Activated naive CD4-positive, alpha-beta T cell treated with anti-CD3 and anti-CD28 coated beads, Interleukin-2, amount 50 U/mL, for 72 hours (primary cell): ENCODE measurements at regions not wholly inside any gene's neighbourhood (a gene's known extent, or its start where the extent isn't known, plus 50 kb on each side); places are given as distances from the start of the nearest gene placed in this dataset.
"Not testable (repeated sequence)": the region's sequence is repeated elsewhere in the genome, so short reads cannot be mapped to it uniquely, and the experiment has no call there.

Experiments used
- ATAC-seq, 2 donors: fragments of 150-1000 bp; cut with Tn5 transposase; 2 replicates each; pipeline ENCODE4 v1.10.0; 2021; ENCODE audit warnings: mild to moderate bottlenecking in 2 of 2, moderate library complexity in 2 of 2
- DNase-seq, 2 donors: peaks; one replicate each; pipeline ENCODE4 v3.0.0; 2021 to 2022; ENCODE audit warnings: low spot score in 2 of 2
- H3K27ac Mint-ChIP-seq, 2 donors: one replicate each; pipeline ENCODE4 v1.8.0; 2022; ENCODE audit warnings: mild to moderate bottlenecking in 2 of 2, mixed read lengths in 2 of 2
- H3K36me3 Mint-ChIP-seq, 2 donors: one replicate each; pipeline ENCODE4 v1.8.0; 2022; ENCODE audit warnings: mixed read lengths in 2 of 2
- H3K9me3 Mint-ChIP-seq, 2 donors: one replicate each; pipeline ENCODE4 v1.8.0; 2022; ENCODE audit warnings: mixed read lengths in 2 of 2

DNA sequence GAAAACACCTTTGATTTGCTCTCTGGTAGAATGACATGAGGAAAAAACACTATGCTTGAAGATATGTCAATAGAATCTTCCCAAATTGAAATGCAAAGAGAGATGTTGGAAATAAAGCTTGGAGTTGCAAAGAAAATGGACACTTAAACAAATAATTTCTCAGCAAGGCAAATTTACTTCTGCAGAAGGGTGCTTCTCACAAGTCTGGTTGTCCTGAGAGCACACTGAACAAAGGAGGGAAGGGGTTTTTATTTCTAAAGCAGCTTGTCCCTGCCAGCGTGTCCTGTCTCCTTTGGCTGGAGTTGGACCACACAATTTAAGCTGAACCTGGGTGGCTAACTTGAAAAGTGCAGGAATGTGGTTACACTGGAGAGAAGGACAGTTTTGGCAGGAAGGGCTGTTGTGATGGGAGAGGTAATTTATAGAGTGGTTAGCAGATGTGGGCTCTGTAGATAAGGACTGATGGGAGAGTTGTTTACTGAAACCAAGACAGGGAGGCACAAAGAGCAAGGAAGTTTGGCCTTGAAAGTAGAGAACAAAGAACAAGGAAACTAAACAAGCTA, 454.6 kb upstream of the EYS start:
- DNase-seq (no peak), ATAC-seq (no peak)
- peaks cover 48 to 62% of the 10 kb centered on the region in 2 donors for H3K9me3 Mint-ChIP-seq
- H3K27ac Mint-ChIP-seq = no peak overlapping the region
- peaks cover 28 to 35% of the 10 kb centered on the region in 2 donors for H3K36me3 Mint-ChIP-seq

DNA sequence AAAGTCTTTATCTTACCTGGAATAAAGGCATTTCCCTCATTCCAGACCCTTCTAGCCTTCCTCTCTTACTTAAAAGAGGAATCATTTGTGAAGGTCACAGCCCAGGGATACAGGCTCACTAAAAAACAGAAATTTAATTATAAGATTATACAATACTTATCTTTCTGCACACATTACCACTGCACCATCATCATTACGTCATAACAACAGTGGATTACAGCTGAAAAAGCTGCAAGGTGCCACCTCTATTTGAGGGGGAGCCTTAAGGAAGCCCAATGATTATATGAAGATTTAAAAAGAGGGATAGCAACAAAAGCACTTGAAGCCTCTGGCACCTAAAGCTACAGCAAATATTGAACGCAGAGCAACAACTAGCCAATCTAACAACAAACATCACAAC, 452.9 kb upstream of the EYS start:
- Mint-ChIP-seq H3K9me3 (peaks cover 45 to 51% of the 10 kb centered on the region in 2 donors), H3K27ac (no peak overlapping the region), H3K36me3 (peaks cover 22 to 23% of the 10 kb centered on the region in 2 donors)
- DNase-seq (no peak), ATAC-seq (no peak)

DNA sequence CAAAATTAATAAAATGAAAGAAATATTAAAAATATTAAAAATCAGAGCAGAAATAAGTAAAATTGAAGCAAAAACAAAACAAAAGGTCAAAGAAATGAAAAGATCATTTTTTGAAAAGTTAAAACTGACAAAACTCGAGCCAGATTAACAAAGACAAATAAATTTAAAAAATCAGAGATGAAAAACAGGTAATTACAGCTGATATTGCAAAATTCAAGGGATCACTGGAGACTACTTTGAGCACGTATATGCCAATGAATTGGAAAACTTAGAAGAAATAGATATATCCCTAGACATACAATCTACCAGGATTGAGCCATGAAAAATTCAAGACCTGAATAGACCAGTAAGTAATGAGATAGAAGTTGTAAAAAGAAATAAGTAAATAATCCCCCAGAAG, 446.2 kb upstream of the EYS start:
- H3K9me3 Mint-ChIP-seq = peaks cover 15% of the 10 kb centered on the region in 2 donors
- no peak overlapping the region for H3K27ac Mint-ChIP-seq
- no peaks in the 10 kb centered on the region for H3K36me3 Mint-ChIP-seq
- ATAC-seq (no peak), DNase-seq (no peak)

DNA sequence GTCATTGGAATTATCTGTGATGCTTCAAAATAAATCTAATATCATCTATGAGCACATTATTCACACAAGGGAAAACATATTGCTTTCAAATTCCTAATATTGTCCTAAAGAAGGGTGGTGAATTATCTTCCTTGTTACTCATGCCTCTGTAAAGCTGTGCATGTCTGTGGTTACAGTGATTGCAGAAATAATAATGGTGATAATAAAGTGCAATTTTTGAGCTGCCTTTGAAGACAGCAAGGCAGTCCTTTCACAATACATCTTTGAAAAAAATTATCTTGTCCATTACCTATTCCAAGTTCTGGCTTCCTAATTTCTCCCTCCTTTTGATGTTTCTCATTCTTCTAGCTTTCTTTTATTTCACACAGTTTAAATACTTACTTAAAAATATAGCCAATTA, 442.1 kb upstream of the EYS start:
- Mint-ChIP-seq H3K9me3 (peaks cover 13 to 15% of the 10 kb centered on the region in 2 donors), H3K36me3 (peaks cover 0 to 6% of the 10 kb centered on the region in 2 donors), H3K27ac (no peak overlapping the region)
- DNase-seq (no peak), ATAC-seq (no peak)

DNA sequence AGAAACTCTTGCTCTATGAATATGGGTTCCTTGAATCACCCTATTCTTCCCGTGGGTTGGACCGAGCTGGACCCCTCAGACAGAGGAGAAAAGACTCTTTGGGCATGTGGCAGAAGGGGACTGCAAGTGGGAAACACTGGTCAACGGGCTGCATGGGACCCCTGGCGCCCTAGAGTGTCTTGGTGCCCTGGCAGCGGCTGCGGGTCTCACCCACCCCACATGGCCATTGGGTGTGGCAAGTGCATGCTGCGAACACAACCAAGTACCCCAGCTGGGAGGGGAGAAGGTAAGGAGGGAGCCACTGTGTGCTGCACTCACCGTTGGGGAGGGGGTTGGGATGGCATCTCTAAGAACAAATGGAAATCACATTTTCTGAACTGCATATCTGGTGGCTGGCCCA, 438.8 kb upstream of the EYS start:
- ATAC-seq = no peak
- DNase-seq = no peak
- no peak overlapping the region for H3K27ac Mint-ChIP-seq
- H3K9me3 Mint-ChIP-seq = peaks cover 11 to 13% of the 10 kb centered on the region in 2 donors
- H3K36me3 Mint-ChIP-seq = peaks cover 0 to 6% of the 10 kb centered on the region in 2 donors

DNA sequence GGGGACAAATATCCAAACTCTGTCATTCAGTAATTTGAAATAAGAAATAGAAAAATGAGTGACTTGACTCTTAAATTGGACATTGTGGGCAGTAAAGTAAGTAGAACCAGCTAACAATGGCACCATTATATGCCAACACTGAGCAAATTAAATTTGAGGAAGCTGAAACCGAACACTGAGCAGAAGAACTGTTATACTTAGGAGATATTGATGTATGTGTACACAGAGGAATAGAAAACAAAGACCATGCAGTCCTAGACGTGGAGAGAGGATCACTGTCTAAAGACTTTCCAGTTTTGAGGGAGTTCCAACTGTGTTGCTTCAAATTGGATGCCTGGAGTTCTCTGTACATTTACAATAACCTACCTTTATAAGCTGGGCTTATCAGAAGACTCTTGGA, 427.0 kb upstream of the EYS start:
- peaks cover 14 to 22% of the 10 kb centered on the region in 2 donors for H3K9me3 Mint-ChIP-seq
- no peak for DNase-seq
- H3K27ac Mint-ChIP-seq = no peak overlapping the region
- no peak for ATAC-seq
- no peaks in the 10 kb centered on the region for H3K36me3 Mint-ChIP-seq

DNA sequence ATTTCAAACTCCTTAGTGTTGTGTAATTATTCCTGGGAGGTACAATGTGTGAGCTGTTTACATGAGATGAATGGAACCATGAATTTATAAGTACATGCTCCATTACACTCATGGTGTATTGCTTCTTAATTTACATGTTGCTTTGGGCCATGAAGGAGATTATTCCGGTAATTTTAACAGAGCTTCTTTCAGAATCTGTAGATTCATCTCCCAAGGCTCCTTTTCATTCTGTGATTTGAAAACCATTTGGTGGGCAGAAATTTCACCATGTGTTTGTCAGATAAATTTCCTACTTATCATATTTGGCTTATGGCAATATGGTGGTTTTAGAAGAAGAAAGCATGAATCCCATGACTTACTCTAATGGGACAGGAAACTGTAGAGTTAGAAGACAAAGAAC, 421.6 kb upstream of the EYS start:
- ATAC-seq = no peak
- no peak overlapping the region for H3K27ac Mint-ChIP-seq

DNA sequence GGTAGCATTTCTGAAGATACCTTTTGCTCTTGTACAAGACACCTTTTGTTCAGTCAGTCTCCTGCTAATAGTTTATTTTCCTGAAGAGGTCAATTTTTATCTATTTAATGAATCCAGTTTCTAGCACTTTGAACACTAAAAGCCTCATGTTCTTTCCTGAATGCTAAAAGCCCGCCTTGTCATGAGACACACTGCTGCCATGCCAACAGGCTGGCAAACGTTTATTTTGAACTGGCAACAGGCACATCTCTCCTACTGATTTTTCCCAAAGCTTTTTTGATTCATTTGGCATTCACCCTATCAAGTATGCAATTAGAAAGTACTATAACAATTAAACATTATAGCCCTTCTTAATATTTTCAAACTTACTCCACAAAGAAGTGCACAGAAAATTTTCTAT, 421.2 kb upstream of the EYS start:
- Mint-ChIP-seq H3K27ac (no peak overlapping the region), H3K36me3 (peaks cover 0 to 4% of the 10 kb centered on the region in 2 donors), H3K9me3 (peaks cover 12 to 19% of the 10 kb centered on the region in 2 donors)
- no peak for ATAC-seq
- DNase-seq = no peak

More for the DNA sequence above, 421.6 kb upstream of the EYS start:
- DNase-seq = no peak
- peaks cover 12 to 22% of the 10 kb centered on the region in 2 donors for H3K9me3 Mint-ChIP-seq
- peaks cover 0 to 4% of the 10 kb centered on the region in 2 donors for H3K36me3 Mint-ChIP-seq

DNA sequence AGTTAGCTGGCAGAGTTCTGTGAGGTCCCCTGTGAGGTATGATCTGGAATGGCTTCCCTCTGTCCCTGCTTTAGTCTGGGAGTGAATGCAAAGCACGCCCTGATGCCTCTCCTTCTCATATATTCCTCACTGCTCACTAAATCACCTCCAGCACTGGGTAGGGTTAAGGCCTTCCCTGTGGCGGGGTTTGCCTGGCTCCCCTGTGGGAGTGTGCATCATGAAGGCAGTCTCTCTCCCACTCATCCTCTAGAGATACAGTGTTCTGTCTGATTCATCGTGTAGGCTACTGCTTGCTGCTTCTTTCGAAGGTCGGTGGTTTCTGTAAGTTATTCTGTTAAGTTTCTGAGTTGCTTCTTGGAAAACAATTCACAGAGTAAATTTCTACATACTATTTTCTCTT, 420.0 kb upstream of the EYS start:
- peaks cover 9 to 18% of the 10 kb centered on the region in 2 donors for H3K9me3 Mint-ChIP-seq
- peaks cover 0 to 4% of the 10 kb centered on the region in 2 donors for H3K36me3 Mint-ChIP-seq
- ATAC-seq (no peak), DNase-seq (no peak)
- no peak overlapping the region for H3K27ac Mint-ChIP-seq

DNA sequence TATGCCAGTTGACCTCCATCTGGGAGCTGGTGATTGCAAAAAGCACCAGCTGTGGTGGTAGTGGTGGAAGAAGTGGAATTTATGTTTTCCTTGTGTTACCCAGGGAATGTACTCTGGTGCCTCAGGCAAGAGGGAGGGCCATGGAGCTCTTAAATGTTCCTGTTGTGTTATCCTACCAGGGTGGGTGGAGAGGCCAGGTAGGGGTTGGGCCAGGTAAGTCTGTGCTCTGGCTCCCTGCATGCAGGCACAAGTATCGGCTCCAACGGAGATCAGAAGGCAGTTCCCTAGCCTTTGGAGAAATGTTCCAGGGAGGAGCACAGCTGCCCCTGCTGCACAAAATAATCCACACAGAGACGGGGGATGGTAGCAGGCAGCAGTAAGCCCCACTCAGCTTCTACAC, 419.3 kb upstream of the EYS start:
- H3K27ac Mint-ChIP-seq = no peak overlapping the region
- H3K9me3 Mint-ChIP-seq = peaks cover 9 to 18% of the 10 kb centered on the region in 2 donors
- ATAC-seq = no peak
- H3K36me3 Mint-ChIP-seq = peaks cover 0 to 4% of the 10 kb centered on the region in 2 donors
- no peak for DNase-seq

DNA sequence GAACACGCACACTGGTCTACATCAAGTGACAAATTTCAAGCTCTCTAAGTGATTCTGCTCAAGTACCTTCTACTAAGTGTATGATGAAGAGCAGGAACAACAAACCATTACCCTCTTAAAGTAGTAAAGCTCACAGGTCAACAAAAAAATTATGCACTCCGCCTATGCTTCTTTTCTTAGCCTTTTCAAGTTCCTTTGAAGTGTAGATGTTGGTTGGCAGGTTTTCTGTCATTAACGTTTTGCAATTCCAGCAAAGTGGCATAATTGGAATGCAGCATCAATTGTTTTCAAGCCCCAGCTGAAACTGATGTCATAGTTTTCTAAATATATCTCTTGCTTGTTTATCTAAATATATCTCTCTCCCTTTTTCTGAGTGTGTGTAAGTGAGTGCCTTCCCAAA, 396.9 kb upstream of the EYS start:
- H3K27ac Mint-ChIP-seq = no peak overlapping the region
- H3K9me3 Mint-ChIP-seq = peaks cover 31 to 32% of the 10 kb centered on the region in 2 donors
- no peak for DNase-seq
- peaks cover 0 to 5% of the 10 kb centered on the region in 2 donors for H3K36me3 Mint-ChIP-seq
- no peak for ATAC-seq

DNA sequence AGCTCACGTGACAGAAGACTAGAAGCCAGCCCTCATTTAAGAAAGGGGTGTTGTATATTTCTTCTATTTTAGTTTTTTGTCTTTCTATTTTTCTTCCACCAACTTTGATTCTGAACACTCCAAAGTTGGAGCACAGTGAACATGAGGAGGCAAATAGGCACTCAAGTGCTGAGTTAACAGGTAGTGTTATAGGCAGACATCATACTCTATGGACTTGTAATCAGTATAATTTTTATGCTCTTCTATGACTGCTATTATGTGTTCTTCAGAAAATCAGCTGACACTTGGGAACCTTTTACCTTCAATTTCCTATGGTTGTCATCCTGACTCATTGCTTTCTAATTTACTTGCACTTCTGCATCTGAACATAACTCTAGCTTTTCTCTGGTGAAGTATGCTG, 396.3 kb upstream of the EYS start:
- Mint-ChIP-seq H3K27ac (no peak overlapping the region), H3K9me3 (peaks cover 29 to 32% of the 10 kb centered on the region in 2 donors), H3K36me3 (peaks cover 0 to 5% of the 10 kb centered on the region in 2 donors)
- ATAC-seq = no peak
- no peak for DNase-seq

DNA sequence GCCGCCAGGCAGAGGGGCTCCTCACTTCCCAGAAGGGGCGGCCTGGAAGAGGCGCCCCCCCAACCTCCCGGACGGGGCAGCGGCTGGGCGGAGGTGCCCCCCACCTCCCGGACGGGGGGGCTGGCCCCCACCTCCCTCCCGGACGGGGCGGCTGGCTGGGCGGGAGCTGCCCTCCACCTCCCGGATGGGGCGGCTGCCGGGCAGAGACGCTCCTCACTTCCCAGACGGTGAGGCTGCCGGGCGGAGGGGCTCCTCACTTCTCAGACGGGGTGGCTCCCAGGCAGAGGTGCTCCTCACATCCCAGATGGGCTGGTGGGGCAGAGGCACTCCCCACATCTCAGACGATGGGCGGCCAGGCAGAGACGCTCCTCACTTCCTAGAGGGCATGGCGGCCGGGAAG, 389.7 kb upstream of the EYS start:
- Mint-ChIP-seq H3K9me3 (peaks cover 19 to 23% of the 10 kb centered on the region in 2 donors), H3K36me3 (peaks cover 0 to 5% of the 10 kb centered on the region in 2 donors), H3K27ac (no peak overlapping the region)
- DNase-seq = no peak
- ATAC-seq = no peak

DNA sequence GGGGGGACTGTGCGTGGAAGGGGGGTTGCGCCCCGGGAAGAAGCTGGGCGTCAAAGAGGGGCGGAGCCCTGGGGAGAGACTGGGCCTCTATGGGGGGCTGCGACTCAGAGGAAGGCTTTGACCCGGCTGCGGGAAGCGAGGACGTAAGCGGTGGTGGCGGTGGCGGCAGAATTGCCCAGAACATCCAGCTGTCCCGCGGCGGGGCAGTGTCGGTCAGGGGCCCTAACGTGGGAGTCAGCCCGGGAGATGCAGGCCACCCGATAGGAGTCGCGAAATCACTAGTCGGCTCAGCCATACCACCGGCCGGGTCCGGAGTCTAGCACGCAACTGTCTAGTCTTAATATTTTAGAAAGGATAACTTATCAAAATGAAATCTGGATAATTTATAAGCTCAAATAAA, 387.6 kb upstream of the EYS start:
- H3K27ac Mint-ChIP-seq = no peak overlapping the region
- ATAC-seq (no peak), DNase-seq (no peak)
- peaks cover 0 to 5% of the 10 kb centered on the region in 2 donors for H3K36me3 Mint-ChIP-seq
- peaks cover 14 to 16% of the 10 kb centered on the region in 2 donors for H3K9me3 Mint-ChIP-seq

DNA sequence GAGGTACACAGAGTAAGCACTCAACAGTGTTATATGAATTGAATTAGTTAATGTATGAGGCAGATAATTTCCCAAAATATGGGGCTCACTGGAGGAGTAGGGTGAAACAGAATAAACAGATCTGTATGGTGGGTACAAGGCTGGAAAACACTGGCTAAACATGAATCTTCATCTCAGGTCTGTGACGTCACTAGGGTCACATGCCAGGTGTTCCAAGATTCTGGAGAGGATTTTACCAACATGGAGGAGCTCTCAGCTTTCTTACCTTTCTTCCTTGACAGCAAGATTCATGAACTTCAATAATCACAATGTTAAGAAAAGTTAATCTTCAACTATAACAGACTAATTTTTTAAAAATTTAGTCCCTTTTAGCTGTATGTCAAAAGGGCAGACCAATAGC, 385.3 kb upstream of the EYS start:
- peaks cover 19 to 25% of the 10 kb centered on the region in 2 donors for H3K9me3 Mint-ChIP-seq
- H3K27ac Mint-ChIP-seq, H3K36me3 Mint-ChIP-seq, DNase-seq, ATAC-seq: not testable (repeated sequence)

DNA sequence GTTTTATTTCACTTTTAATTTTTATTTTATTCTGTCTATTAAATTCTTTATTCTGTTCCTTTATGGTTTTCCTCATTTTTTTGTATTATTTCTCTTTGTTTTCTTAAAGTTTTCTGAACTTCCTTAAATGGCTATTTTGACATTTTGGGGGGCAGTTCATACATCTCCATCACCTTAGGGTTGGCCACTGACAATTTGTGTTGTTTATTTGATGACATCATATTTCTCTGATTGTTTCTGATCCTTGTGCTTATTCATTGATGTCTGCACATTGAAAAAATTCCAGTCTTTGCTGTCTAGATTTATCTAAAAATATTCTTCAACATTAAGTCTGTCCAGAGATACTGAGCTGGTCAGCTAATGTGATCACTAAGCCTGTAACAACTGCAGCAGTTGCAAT, 379.5 kb upstream of the EYS start:
- H3K9me3 Mint-ChIP-seq = peaks cover 43 to 44% of the 10 kb centered on the region in 2 donors
- H3K27ac Mint-ChIP-seq = no peak overlapping the region
- no peak for DNase-seq
- peaks cover 6 to 12% of the 10 kb centered on the region in 2 donors for H3K36me3 Mint-ChIP-seq
- ATAC-seq = no peak

DNA sequence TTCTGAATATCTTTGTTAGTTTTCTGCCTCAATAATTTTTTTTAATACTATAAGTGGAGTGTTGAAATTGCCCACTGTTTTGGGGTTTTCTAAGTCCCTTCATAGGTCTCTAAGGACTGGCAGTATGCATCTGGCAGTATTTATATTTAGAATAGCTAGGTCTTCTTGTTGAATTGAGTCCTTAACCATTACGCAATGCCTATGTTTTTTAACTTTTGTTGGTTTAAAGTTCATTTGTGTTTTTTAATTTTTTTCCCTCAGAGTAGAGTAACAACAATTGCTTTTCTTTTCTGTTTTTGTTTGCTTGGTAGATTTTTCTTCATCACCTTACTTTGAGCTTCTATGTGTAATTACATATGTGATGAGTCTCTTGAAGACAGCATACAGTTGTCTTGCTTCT, 375.9 kb upstream of the EYS start:
- DNase-seq = no peak
- Mint-ChIP-seq H3K9me3 (peaks cover 39 to 50% of the 10 kb centered on the region in 2 donors), H3K27ac (no peak overlapping the region), H3K36me3 (peaks cover 6 to 12% of the 10 kb centered on the region in 2 donors)
- no peak for ATAC-seq

DNA sequence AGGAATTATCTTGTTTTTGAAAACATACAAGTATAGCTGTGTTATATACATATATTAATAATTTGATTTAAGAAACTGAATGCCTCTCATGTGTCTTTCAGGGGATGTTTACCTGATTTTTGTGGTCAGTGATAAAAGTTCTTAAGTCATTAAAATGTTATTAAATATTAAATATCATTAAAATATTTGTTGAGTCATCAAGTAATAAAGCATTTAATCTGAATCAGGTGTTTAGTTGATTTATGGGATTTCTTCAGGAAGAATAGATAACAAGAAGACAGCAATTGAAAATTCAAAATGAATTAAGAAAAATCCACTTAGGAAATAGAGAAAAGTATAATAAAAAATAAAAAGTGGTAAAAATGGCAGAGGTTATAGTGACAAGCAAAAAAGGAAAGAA, 361.9 kb upstream of the EYS start:
- Mint-ChIP-seq H3K9me3 (peaks cover 15 to 17% of the 10 kb centered on the region in 2 donors), H3K36me3 (no peaks in the 10 kb centered on the region), H3K27ac (no peak overlapping the region)
- DNase-seq = no peak
- no peak for ATAC-seq
